ENCODE measurements at regions not wholly inside any gene's neighbourhood (a gene's known extent, or its start where the extent isn't known, plus 50 kb on each side); places are given as distances from the start of the nearest gene placed in this dataset.

GRCh38 chr2:111616651-111617218, 267.3 kb downstream of the ANAPC1 start:
- H3K27me3 ChIP-seq, result no peaks in the 10 kb centered on the region
- no peak overlapping the region for H3K27ac ChIP-seq
- TF ChIP-seq EZH2 (IDR thresholded peaks at IDR 0.05; ENCODE audit: borderline replicate concordance) (no peak), CTCF (IDR thresholded peaks at IDR 0.05; ENCODE audit: poor library complexity) (no peak), EZH2phosphoT487 (IDR thresholded peaks at IDR 0.05; ENCODE audit: low read depth, severe bottlenecking, unreplicated experiment) (no peak)
- no peak overlapping the region for H3K4me3 ChIP-seq
- H3K9me2 ChIP-seq (replicated peaks; ENCODE audit: insufficient read depth), result no peaks in the 10 kb centered on the region
- 82% methylated on average over 8 of the region's 8 CpGs for WGBS (ENCODE audit: low lambda C conversion rate, missing lambda C conversion rate)
- no peak overlapping the region for H2AFZ ChIP-seq
- no peak overlapping the region for H3K4me2 ChIP-seq
- H3K9me3 ChIP-seq (ENCODE audit: low read depth), result no peaks in the 10 kb centered on the region
- no peaks in the 10 kb centered on the region for H3K36me3 ChIP-seq (replicated peaks; ENCODE audit: insufficient read depth, low read depth)
- H4K20me1 ChIP-seq (ENCODE audit: insufficient read depth, poor library complexity, severe bottlenecking), result no peaks in the 10 kb centered on the region
- DNase-seq (ENCODE audit: low spot score), result no peak
- H3K79me2 ChIP-seq, result no peaks in the 10 kb centered on the region
- H3K4me1 ChIP-seq (ENCODE audit: insufficient read depth), result peaks cover 11% of the 10 kb centered on the region

- Histone ChIP-seq H3K79me2 (no peaks in the 10 kb centered on the region), H3K27me3 (no peaks in the 10 kb centered on the region), H3K36me3 (replicated peaks; ENCODE audit: insufficient read depth, low read depth) (no peaks in the 10 kb centered on the region), H2AFZ (no peak overlapping the region), H3K4me1 (ENCODE audit: insufficient read depth) (peaks cover 11% of the 10 kb centered on the region), H3K9me2 (replicated peaks; ENCODE audit: insufficient read depth) (no peaks in the 10 kb centered on the region), H3K9me3 (ENCODE audit: low read depth) (no peaks in the 10 kb centered on the region), H3K4me3 (no peak overlapping the region), H3K4me2 (no peak overlapping the region), H4K20me1 (ENCODE audit: insufficient read depth, poor library complexity, severe bottlenecking) (no peaks in the 10 kb centered on the region), H3K27ac (peak overlapping the region; percentile 56)
- TF ChIP-seq CTCF (IDR thresholded peaks at IDR 0.05; ENCODE audit: poor library complexity), result no peak
- no peak for TF ChIP-seq EZH2phosphoT487 (IDR thresholded peaks at IDR 0.05; ENCODE audit: low read depth, severe bottlenecking, unreplicated experiment)
- TF ChIP-seq EZH2 (IDR thresholded peaks at IDR 0.05; ENCODE audit: borderline replicate concordance), result no peak
- no peak for DNase-seq (ENCODE audit: low spot score)
- 78% methylated on average over 9 of the region's 9 CpGs for WGBS (ENCODE audit: low lambda C conversion rate, missing lambda C conversion rate)
Measured at GRCh38 chr2:111617299-111618225, 266.4 kb downstream of the ANAPC1 start.

GRCh38 chr2:111618226-111618977, 265.6 kb downstream of the ANAPC1 start:
- no peaks in the 10 kb centered on the region for H3K79me2 ChIP-seq
- H3K9me3 ChIP-seq (ENCODE audit: low read depth), result no peaks in the 10 kb centered on the region
- peaks cover 11% of the 10 kb centered on the region for H3K4me1 ChIP-seq (ENCODE audit: insufficient read depth)
- peak overlapping the region; percentile 56 for H3K27ac ChIP-seq
- TF ChIP-seq EZH2 (IDR thresholded peaks at IDR 0.05; ENCODE audit: borderline replicate concordance), result no peak
- no peak for TF ChIP-seq CTCF (IDR thresholded peaks at IDR 0.05; ENCODE audit: poor library complexity)
- TF ChIP-seq EZH2phosphoT487 (IDR thresholded peaks at IDR 0.05; ENCODE audit: low read depth, severe bottlenecking, unreplicated experiment), result no peak
- no peak overlapping the region for H3K4me3 ChIP-seq
- no peaks in the 10 kb centered on the region for H3K27me3 ChIP-seq
- 85% methylated on average over 16 of the region's 16 CpGs for WGBS (ENCODE audit: low lambda C conversion rate, missing lambda C conversion rate)
- no peak overlapping the region for H2AFZ ChIP-seq
- no peaks in the 10 kb centered on the region for H3K36me3 ChIP-seq (replicated peaks; ENCODE audit: insufficient read depth, low read depth)
- DNase-seq (ENCODE audit: low spot score), result no peak
- H4K20me1 ChIP-seq (ENCODE audit: insufficient read depth, poor library complexity, severe bottlenecking), result no peaks in the 10 kb centered on the region
- no peak overlapping the region for H3K4me2 ChIP-seq
- no peaks in the 10 kb centered on the region for H3K9me2 ChIP-seq (replicated peaks; ENCODE audit: insufficient read depth)
